Activated CD8-positive, alpha-beta T cell treated with anti-CD3 and anti-CD28 coated beads for 36 hours (primary cell): ENCODE measurements at regions not wholly inside any gene's neighbourhood (a gene's known extent, or its start where the extent isn't known, plus 50 kb on each side); places are given as distances from the start of the nearest gene placed in this dataset.
"Not testable (repeated sequence)": the region's sequence is repeated elsewhere in the genome, so short reads cannot be mapped to it uniquely, and the experiment has no call there.

ENCODE experiments used
- ATAC-seq: fragments of 200-7000 bp; cut with Tn5 transposase; one replicate; pipeline ENCODE4 v1.10.0; 2021; ENCODE audit warnings: mild to moderate bottlenecking, moderate library complexity
- CTCF ChIA-PET: fragments of 350-600 bp; sonication (Branson Sonifier 250); formaldehyde crosslinking; loops from one replicate; lab custom pipeline; 2021; ENCODE audit warnings: antibody characterized with exemption; lab: Charles Lee
- POLR2A ChIA-PET: fragments of 350-600 bp; sonication (Branson Sonifier 250); formaldehyde crosslinking; loops from one replicate; lab custom pipeline; 2021; ENCODE audit warnings: antibody characterized with exemption; lab: Charles Lee
- DNase-seq: peaks from one replicate; pipeline ENCODE4 v3.0.0-alpha.2; 2020
- H3K27ac Mint-ChIP-seq: one replicate; pipeline ENCODE4 v1.8.0; 2021; ENCODE audit warnings: mild to moderate bottlenecking, mixed read lengths
- H3K27me3 Mint-ChIP-seq: one replicate; pipeline ENCODE4 v1.8.0; 2021; ENCODE audit warnings: mixed read lengths
- H3K36me3 Mint-ChIP-seq: one replicate; pipeline ENCODE4 v1.8.0; 2021; ENCODE audit warnings: low read depth, mixed read lengths
- H3K4me1 Mint-ChIP-seq: one replicate; pipeline ENCODE4 v1.8.0; 2021; ENCODE audit warnings: low read depth, mixed read lengths
- H3K4me3 Mint-ChIP-seq: one replicate; pipeline ENCODE4 v1.8.0; 2021; ENCODE audit warnings: mild to moderate bottlenecking, moderate library complexity, mixed read lengths
- H3K9me3 Mint-ChIP-seq: one replicate; pipeline ENCODE4 v1.8.0; 2021; ENCODE audit warnings: mixed read lengths
- intact Hi-C: fragments of 100-400 bp; cut with micrococcal nuclease; formaldehyde crosslinking; loops from one replicate; pipeline ENCODE4 v1.10.0; 2022
- TF ChIP-seq, protein P1 (sequence below): fragments of 200-600 bp; IDR thresholded peaks from one replicate; pipeline ENCODE4 v1.8.0; 2022; ENCODE audit warnings: antibody characterized with exemption, mild to moderate bottlenecking

DNA sequence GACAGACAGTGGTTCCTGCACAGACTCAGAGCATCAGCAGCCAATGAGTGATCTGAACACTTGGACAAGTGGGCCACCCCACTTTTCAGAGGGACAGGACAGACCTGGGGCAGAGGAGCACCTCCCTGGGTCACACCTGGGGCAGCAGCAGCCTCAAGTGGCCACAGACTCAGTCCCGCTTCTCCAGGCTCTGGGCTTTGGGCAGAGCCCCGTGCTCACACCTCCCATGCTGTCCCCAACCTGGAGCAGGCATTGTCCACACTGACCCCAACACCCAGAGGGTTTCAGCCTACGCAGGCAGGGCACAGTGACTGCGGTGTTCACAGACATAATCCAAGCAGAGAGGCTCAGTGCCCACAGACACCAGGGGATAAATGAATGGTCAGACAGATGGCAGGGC lies 135.5 kb upstream of the SFSWAP start:
- TF ChIP-seq, protein P1, sequence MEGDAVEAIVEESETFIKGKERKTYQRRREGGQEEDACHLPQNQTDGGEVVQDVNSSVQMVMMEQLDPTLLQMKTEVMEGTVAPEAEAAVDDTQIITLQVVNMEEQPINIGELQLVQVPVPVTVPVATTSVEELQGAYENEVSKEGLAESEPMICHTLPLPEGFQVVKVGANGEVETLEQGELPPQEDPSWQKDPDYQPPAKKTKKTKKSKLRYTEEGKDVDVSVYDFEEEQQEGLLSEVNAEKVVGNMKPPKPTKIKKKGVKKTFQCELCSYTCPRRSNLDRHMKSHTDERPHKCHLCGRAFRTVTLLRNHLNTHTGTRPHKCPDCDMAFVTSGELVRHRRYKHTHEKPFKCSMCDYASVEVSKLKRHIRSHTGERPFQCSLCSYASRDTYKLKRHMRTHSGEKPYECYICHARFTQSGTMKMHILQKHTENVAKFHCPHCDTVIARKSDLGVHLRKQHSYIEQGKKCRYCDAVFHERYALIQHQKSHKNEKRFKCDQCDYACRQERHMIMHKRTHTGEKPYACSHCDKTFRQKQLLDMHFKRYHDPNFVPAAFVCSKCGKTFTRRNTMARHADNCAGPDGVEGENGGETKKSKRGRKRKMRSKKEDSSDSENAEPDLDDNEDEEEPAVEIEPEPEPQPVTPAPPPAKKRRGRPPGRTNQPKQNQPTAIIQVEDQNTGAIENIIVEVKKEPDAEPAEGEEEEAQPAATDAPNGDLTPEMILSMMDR = no peak
- Mint-ChIP-seq H3K9me3 (peaks cover 2% of the 10 kb centered on the region), H3K27me3 (peaks cover 10% of the 10 kb centered on the region), H3K4me1 (no peaks in the 10 kb centered on the region), H3K27ac (no peak overlapping the region), H3K4me3 (no peak overlapping the region), H3K36me3 (no peaks in the 10 kb centered on the region)
- DNase-seq (no peak), ATAC-seq (no peak)
- ChIA-PET CTCF (no interaction called here), POLR2A (no interaction called here)
- intact Hi-C loops = no loop called here

DNA sequence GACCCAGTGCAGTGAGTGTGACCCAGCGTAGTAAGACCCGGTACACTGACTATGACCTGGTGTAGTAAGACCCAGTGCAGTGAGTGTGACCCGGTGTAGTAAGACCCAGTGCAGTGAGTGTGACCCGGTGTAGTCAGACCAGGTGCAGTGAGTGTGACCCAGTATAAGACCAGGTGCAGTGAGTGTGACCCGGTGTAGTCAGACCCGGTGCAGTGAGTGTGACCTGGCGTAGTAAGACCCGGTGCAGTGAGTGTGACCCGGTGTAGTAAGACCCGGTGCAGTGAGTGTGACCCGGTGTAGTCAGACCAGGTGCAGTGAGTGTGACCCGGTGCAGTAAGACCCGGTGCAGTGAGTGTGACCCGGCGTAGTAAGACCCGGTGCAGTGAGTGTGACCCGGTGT lies 134.2 kb upstream of the SFSWAP start:
- DNase-seq, H3K4me3 Mint-ChIP-seq, H3K27ac Mint-ChIP-seq, POLR2A ChIA-PET, H3K27me3 Mint-ChIP-seq, ATAC-seq, CTCF ChIA-PET, intact Hi-C loops, H3K36me3 Mint-ChIP-seq, H3K9me3 Mint-ChIP-seq, H3K4me1 Mint-ChIP-seq: not testable (repeated sequence)

DNA sequence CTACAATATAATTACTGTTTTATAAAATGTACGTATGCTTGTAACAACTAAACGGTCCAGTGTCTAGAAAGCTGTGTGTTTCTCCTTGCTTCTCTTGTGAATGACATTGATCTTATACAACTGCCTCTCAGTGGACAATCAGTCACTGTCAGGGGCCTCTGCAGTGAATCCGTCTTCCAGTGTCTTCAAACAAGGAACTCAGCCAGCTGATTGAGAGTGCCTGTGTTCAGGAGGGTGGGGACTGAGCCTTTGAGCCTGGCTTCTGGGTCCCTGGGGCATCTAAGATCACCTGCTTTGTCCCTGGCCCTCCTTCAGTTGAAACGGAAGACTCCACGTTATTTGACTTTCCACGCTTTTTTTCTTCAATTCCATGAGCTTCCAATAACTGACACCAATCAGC lies 133.1 kb upstream of the SFSWAP start:
- ATAC-seq (no peak), DNase-seq (no peak)
- TF ChIP-seq, protein P1 = no peak
- Mint-ChIP-seq H3K27ac (no peak overlapping the region), H3K36me3 (no peaks in the 10 kb centered on the region), H3K9me3 (peaks cover 2% of the 10 kb centered on the region), H3K4me1 (no peaks in the 10 kb centered on the region), H3K27me3 (peaks cover 6% of the 10 kb centered on the region), H3K4me3 (no peak overlapping the region)
- intact Hi-C loops = no loop called here
- ChIA-PET POLR2A (no interaction called here), CTCF (no interaction called here)

DNA sequence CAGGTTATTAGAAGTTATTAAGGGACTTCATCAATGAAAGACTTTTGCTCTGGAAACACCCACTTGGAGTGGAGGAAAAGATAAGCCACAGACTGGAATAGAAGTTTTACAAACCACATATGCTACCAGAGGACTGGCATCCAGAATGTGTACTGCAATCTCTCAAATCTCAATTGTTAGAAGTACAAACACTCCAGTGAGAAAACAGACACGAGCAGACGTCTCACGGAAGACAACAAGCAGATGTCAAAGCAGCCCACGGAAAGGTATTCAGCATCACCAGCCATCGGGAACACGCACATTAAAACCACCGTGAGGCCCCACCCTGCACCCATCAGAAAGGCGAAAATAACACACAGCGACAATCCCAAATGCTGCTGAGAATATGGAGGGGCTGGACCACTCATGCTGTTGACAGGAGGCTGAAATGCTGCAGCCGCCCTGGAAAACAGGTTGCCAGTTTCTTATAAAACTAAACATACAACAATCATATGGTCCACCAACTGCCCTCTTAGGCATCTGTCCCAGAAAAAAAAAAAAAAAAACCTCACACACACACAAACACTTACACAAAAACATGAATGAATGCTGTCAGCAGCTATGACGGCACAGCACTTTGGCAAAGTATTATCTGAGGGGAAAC lies 131.9 kb upstream of the SFSWAP start:
- ATAC-seq (no peak), DNase-seq (no peak)
- CTCF ChIA-PET = no interaction called here
- H3K27ac Mint-ChIP-seq = no peak overlapping the region
- no peaks in the 10 kb centered on the region for H3K4me1 Mint-ChIP-seq
- no peak overlapping the region for H3K4me3 Mint-ChIP-seq
- H3K36me3 Mint-ChIP-seq = no peaks in the 10 kb centered on the region
- H3K9me3 Mint-ChIP-seq = peaks cover 2% of the 10 kb centered on the region
- TF ChIP-seq, protein P1 = no peak
- POLR2A ChIA-PET = interaction anchor here (0.7 kb wide), 1 partner anchor 986 kb away, joined by 3 read pairs; no protein-coding TSS in a partner anchor
- H3K27me3 Mint-ChIP-seq = peaks cover 8% of the 10 kb centered on the region
- intact Hi-C loops = no loop called here

DNA sequence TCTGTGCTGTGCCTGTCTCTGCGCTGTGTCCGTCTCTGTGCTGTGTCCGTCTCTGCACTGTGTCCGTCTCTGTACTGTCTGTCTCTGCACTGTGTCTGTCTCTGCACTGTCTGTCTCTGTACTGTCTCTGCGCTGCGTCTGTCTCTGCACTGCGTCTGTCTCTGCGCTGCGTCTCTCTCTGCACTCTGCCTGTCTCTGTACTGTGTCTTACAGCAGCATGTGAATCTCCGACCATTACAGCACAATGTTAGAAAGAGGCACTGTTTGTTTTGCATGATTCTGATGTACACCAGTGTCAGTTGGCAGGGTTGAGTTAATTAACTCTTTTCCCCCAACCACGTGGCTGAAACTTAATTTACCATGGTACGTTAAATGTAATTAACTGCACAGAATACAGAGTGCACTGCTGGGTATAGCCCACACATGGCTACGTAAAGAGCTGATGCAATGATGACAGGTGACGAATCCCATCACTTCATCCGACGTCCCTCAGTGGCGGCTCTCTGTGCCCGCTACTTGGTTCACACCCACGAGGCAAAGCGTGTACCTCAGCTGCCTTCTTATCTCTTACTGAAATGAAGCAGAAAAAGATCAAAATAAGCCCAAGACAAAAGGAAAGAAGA lies 127.7 kb upstream of the SFSWAP start:
- Mint-ChIP-seq H3K4me1 (no peaks in the 10 kb centered on the region), H3K9me3 (peaks cover 3% of the 10 kb centered on the region), H3K36me3 (no peaks in the 10 kb centered on the region), H3K27me3 (peaks cover 8% of the 10 kb centered on the region), H3K4me3 (no peak overlapping the region), H3K27ac (no peak overlapping the region)
- DNase-seq (no peak), ATAC-seq (no peak)
- POLR2A ChIA-PET = no interaction called here
- CTCF ChIA-PET = no interaction called here
- intact Hi-C loops = no loop called here
- TF ChIP-seq, protein P1 = no peak
